D341Med (cell line): ENCODE measurements at regions not wholly inside any gene's neighbourhood (a gene's known extent, or its start where the extent isn't known, plus 50 kb on each side); places are given as distances from the start of the nearest gene placed in this dataset.

Experiments used
- DNase-seq: peaks from one replicate; pipeline ENCODE4 v3.0.0; 2012; ENCODE audit warnings: low spot score

GRCh38 chr2:104537116-104537515 is 316.8 kb upstream of the POU3F3 start:
- no peak for DNase-seq

GRCh38 chr2:104538077-104538476 is 315.8 kb upstream of the POU3F3 start:
- no peak for DNase-seq

- no peak for DNase-seq
These were observed 314.3 kb upstream of the POU3F3 start for GRCh38 chr2:104539649-104540048.

GRCh38 chr2:104545055-104545454 is 308.9 kb upstream of the POU3F3 start:
- no peak for DNase-seq

GRCh38 chr2:104546537-104546936 is 307.4 kb upstream of the POU3F3 start:
- no peak for DNase-seq

- DNase-seq: no peak
These were observed 306.7 kb upstream of the POU3F3 start for GRCh38 chr2:104547221-104547620.

- no peak for DNase-seq
These were observed 292.7 kb upstream of the POU3F3 start for GRCh38 chr2:104561251-104561650.

- no peak for DNase-seq
These were observed 291.4 kb upstream of the POU3F3 start for GRCh38 chr2:104562537-104562936.

- no peak for DNase-seq
These were observed 290.4 kb upstream of the POU3F3 start for GRCh38 chr2:104563398-104563996.

- DNase-seq: no peak
These were observed 285.7 kb upstream of the POU3F3 start for GRCh38 chr2:104568247-104568646.

GRCh38 chr2:104570259-104570658 is 283.7 kb upstream of the POU3F3 start:
- DNase-seq: no peak

GRCh38 chr2:104572834-104573233 is 281.1 kb upstream of the POU3F3 start:
- DNase-seq: no peak

- DNase-seq: no peak
These were observed 279.5 kb upstream of the POU3F3 start for GRCh38 chr2:104574367-104574766.

GRCh38 chr2:104577143-104577542 is 276.8 kb upstream of the POU3F3 start:
- no peak for DNase-seq

GRCh38 chr2:104582471-104582870 is 271.4 kb upstream of the POU3F3 start:
- DNase-seq: no peak

- DNase-seq: no peak
These were observed 270.1 kb upstream of the POU3F3 start for GRCh38 chr2:104583811-104584210.

GRCh38 chr2:104584393-104584792 is 269.5 kb upstream of the POU3F3 start:
- no peak for DNase-seq

- DNase-seq: no peak
These were observed 258.3 kb upstream of the POU3F3 start for GRCh38 chr2:104595576-104595975.

GRCh38 chr2:104597942-104598341 is 256.0 kb upstream of the POU3F3 start:
- DNase-seq: no peak

GRCh38 chr2:104598636-104599035 is 255.3 kb upstream of the POU3F3 start:
- DNase-seq: no peak

GRCh38 chr2:104599787-104600510 is 254.0 kb upstream of the POU3F3 start:
- DNase-seq: no peak

- no peak for DNase-seq
These were observed 247.9 kb upstream of the POU3F3 start for GRCh38 chr2:104606056-104606455.

GRCh38 chr2:104616856-104617255 is 237.1 kb upstream of the POU3F3 start:
- no peak for DNase-seq

- no peak for DNase-seq
These were observed 233.1 kb upstream of the POU3F3 start for GRCh38 chr2:104620801-104621200.
